ENCODE measurements at regions not wholly inside any gene's neighbourhood (a gene's known extent, or its start where the extent isn't known, plus 50 kb on each side); places are given as distances from the start of the nearest gene placed in this dataset.

- no peak for TF ChIP-seq CTCF (IDR thresholded peaks at IDR 0.05; ENCODE audit: low read length)
- no peak for TF ChIP-seq EZH2 (optimal IDR thresholded peaks at IDR 0.05; ENCODE audit: low read depth, low read length)
Measured at GRCh38 chr20:52654567-52654966, 317.6 kb upstream of the TSHZ2 start.

Measured in MM.1S (cell line).